ENCODE measurements at regions not wholly inside any gene's neighbourhood (a gene's known extent, or its start where the extent isn't known, plus 50 kb on each side); places are given as distances from the start of the nearest gene placed in this dataset.

DNA sequence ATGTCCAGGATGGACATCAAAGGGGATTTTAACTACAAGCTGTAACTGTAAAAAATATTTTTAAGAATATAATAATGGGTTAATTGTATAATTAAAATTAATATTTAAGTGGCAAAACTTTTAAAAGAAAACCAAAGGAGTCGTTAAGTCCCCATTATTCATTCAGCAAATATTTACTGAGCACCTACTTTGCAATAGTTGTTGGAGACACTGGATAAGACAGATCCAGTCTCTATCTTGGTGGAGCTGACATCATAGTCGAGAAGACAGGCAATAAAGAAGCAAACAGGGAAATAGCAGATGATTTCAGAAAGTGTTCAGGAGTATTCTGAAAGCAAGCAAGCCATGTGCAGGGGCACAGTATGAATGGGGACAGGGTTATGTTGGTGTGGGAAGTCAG lies 137.0 kb downstream of the CEBPB start:
- TF ChIP-seq, protein P1, sequence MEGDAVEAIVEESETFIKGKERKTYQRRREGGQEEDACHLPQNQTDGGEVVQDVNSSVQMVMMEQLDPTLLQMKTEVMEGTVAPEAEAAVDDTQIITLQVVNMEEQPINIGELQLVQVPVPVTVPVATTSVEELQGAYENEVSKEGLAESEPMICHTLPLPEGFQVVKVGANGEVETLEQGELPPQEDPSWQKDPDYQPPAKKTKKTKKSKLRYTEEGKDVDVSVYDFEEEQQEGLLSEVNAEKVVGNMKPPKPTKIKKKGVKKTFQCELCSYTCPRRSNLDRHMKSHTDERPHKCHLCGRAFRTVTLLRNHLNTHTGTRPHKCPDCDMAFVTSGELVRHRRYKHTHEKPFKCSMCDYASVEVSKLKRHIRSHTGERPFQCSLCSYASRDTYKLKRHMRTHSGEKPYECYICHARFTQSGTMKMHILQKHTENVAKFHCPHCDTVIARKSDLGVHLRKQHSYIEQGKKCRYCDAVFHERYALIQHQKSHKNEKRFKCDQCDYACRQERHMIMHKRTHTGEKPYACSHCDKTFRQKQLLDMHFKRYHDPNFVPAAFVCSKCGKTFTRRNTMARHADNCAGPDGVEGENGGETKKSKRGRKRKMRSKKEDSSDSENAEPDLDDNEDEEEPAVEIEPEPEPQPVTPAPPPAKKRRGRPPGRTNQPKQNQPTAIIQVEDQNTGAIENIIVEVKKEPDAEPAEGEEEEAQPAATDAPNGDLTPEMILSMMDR (IDR thresholded peaks at IDR 0.05): no peak
- TF ChIP-seq POLR2A (IDR thresholded peaks at IDR 0.05): no peak
